ENCODE measurements at regions not wholly inside any gene's neighbourhood (a gene's known extent, or its start where the extent isn't known, plus 50 kb on each side); places are given as distances from the start of the nearest gene placed in this dataset.
"Not testable (repeated sequence)": the region's sequence is repeated elsewhere in the genome, so short reads cannot be mapped to it uniquely, and the experiment has no call there.

DNA sequence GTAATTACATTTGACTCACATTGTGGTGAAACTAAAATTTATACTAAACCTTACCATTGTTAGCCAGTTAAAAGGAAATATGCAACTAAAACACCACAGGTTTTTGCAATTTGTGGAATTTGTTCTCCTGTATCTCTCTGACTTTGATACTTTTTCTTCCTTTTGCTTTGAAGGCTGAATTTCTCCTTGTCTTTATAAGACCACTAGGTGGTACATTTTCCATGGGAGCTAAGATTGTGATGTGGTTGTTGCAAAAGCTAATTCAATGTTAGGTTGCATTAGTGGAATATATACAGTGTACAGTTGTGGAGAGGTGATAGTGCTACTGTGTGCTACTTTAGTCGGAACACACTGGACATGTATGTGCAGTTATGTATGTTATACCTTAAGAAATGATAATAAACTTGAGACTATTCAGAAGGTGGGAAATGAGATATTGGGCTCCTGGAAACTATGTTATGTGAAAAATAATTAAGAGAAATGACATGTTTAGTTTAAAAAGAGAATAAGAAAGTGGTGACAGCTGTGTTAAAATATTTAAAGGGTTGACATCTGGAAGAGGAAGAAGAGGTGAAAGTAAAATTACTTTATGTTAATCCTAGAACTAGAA, 70.3 kb downstream of the ARL9 start:
- intact Hi-C loops (cut with micrococcal nuclease): loop anchor here (1.0 kb wide), 2 partner anchors 224 to 260 kb away; no protein-coding TSS in a partner anchor

DNA sequence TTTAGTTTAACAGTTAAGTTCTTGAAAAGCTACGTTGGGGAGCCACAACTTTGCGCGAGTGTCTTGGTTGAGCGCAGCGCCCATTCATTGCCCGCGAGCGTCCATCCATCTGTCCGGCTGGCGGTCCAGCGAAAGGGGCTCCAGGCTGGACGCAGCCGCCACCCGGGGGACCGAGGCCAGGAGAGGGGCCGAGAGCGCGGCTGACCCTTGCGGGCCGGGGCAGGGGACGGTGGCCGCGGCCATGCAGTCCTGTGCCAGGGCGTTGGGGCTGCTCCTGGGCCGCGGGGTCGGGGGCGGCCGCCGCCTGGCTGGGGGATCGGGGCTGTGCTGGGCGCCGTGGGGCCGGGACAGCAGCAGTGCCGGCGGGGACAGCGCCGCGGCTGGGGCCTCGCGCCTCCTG, 86.8 kb downstream of the ARL9 start:
- intact Hi-C loops (cut with micrococcal nuclease): not testable (repeated sequence)

Measured in T-helper 2 cell treated with Interferon-gamma antibody and Interleukin-4, amounts not matched to agents 100 ng/mL and 5 ng/mL, for 36 hours (primary cell).